Left cardiac atrium (tissue), 4 donors: ENCODE measurements at regions not wholly inside any gene's neighbourhood (a gene's known extent, or its start where the extent isn't known, plus 50 kb on each side); places are given as distances from the start of the nearest gene placed in this dataset.

Experiments used
- ATAC-seq, 2 donors: fragments of 200-7000 bp; cut with Tn5 transposase; one replicate each; pipeline ENCODE4 v1.9.1; 2020; ENCODE audit warnings: mild to moderate bottlenecking in 2 of 2, moderate library complexity in 2 of 2
- DNase-seq: peaks from one replicate; pipeline ENCODE4 v3.0.0-alpha.2; 2020
- intact Hi-C, 2 donors: fragments of 100-400 bp; cut with DNase I; formaldehyde crosslinking; loops; one replicate each; pipeline versions ENCODE4 v1.14.1 to v1.15.1; 2022 to 2023
- donor health status: DM: no; HTN: yes; CAD: no.
- donor health status: DM: no; HTN: yes; CAD: no; lungs with severe emphysema.
- donor health status: DM: yes; HTN: yes; CAD: no.
- donor health status: Dilated cardiomyopathy.

DNA sequence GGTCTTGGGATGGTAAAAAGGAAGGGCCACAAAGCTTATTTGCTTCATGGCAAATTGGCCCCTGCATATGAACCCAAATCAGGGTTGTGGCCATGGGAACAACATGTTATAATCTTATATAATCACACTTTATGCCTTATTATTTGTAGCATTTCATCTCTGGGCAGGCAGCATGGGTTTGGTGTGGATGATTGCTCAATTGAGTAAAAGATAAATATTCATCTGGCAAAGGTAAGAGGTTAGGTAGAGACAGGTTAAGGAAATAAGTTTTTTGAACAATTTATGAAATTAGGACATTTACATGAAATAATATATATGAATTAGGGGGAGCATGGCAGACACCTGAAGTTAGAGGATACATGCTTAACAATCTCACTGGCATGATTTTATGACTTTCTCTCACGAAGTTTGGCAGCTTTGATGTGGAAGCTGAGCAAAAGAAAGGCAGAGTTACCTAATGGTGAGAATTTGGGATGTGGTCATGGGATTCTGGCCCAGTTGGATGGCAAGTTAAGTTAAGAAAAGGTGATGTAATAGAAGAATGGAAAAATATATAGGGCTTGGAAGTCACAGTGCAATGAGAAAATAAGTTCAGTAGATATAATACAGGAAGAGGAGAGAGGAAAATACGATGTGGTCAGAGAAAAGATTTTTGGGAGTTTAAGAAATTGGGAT is 88.1 kb upstream of the FAM3C start:
- intact Hi-C loops = no loop called here
- ATAC-seq = no peak
- no peak for DNase-seq

DNA sequence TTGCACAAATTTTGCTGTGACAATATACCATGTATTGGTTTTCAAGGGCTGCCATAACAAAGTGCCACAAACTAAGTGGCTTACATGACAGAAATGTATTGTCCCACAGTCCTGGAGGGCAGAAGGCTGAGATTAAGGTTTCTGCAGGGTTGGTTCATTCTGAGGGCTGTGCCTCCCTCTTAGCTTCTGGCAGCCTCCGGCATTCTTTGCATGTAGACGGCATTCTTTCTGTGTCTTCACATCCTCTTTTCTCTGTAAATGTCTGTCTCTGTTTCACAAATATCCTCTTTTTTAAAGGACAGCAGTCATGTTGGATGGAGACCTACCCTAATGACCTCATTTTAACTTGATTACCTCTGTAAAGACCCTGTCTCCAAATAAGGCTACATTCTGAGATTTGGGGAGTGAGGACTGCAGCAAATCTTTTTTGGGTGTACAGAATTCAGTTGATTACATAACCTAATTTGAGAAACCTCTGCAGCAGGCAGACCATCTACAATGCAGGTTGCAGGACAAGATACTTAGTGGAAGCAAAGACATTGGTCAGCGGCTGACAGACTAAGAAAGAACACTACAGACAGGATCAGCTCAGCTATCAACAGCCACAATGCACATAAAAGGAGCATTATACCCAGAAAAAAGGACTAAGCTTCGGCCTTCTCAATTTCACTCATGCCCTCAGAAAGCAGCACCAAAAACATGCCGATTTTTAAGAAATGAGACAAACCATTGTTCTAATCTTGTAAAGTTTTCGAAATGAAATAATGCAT is 84.6 kb upstream of the FAM3C start:
- DNase-seq = no peak
- peak in 1 of 2 donors; percentile 36 for ATAC-seq
- intact Hi-C loops = no loop called here

DNA sequence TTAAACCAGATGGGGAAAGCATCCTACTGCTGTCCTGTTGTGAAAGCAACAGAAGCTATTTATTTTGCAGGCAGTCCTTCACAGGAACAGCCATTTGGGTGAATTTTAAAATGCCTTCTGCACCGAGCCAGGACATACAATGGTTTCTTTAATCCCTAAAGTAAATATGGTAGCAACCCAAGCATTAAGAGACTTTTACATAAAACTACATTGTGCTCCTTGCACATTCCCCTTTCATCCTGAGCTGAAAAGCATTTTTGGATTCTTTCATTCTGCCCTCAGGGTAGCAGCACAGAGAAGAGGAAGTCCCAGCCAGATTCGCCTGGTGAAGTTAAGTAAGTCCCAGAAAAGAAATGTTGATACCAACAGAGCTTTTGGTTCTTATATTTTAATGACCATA is 84.0 kb upstream of the FAM3C start:
- ATAC-seq (no peak), DNase-seq (no peak)
- intact Hi-C loops = no loop called here

DNA sequence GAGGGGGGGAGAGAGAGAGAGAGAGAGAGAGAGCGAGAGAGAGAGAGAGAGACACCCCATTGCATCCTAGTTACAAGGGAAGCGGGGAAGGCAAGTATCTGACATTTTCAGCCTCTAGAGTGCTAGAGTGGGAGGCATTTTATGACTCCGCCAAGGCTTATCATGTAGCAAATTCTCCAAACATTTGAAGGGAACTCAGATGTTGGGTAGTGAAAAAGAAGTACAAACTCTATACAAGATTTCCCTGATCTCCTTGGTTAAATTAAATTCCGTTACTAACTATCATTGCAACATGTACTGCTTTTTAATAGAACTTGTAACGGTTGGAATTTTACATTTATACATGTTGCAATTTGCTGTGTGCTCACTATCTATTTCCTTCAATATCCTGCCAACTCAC is 83.4 kb upstream of the FAM3C start:
- intact Hi-C loops = no loop called here
- ATAC-seq (peak in 1 of 2 donors; percentile 56), DNase-seq (no peak)

DNA sequence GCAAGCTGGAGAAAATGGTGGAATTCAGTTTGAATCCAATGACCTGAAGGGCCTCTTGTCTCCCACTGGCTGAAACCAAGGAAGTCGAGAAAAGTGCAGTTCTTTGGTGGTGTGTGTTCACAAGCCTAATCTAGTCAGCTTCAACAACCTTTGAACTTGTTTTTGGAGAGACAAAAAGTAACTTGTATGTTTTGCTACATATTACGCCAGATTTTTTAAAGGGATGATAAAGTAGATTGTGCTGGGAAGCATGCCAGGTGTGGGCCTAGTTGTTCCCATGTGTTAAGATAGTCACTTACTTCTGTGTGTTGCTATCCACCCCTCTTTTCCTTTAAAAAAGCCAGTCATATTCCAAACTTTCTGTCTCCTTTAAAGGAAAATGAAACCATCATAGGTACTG is 79.7 kb upstream of the FAM3C start:
- DNase-seq = peak; percentile 41
- peak; percentile 23 to 37 for ATAC-seq
- intact Hi-C loops = no loop called here

DNA sequence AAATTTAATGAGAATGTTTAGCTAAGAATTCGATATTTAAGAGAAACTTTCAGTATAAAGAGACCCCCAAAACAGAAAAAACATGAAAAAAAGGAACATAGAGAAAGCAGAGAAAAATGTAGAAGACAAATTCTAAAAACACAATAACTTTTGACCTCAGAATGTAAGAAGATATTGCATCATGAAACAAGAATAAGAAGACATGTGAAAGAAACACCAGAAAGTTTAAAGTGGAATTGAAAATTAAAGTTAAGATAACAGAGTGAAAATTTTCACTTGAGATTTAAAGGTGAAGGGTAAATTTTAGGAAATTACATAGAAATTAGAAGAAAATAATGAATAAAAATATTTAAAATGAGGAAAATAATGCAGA is 78.2 kb upstream of the FAM3C start:
- ATAC-seq (no peak), DNase-seq (no peak)
- intact Hi-C loops = no loop called here

DNA sequence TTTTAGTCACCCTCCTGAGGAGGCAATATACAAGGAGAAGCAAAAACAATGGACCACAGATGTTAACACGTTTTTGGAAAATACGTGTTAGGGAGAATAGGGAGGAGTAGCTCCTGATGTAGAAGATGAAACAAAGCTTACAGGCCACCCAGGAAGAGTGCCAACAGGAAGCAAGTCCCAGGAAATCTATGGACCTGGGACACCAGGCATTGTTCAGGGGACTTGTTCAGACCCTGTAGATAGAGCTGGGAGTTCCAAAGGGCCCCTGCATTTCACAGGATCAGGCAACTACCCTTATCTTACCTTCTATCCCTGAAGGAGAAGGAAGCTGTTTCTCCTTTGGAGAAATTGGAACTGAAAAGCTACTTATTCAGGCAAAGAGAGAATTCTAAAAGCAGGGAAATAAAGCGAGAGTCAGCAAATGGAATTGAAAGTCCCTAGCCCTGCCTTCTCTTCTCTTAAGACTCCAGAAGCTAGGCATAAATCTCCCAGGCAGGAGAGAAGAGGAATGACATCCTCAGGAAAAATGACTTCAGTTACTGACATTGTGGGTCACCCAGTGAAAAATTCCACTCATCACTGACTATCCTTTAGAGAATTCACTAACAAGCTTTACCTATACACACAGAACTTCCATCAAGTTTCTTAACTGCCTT is 77.7 kb upstream of the FAM3C start:
- ATAC-seq = no peak
- intact Hi-C loops = no loop called here
- no peak for DNase-seq

DNA sequence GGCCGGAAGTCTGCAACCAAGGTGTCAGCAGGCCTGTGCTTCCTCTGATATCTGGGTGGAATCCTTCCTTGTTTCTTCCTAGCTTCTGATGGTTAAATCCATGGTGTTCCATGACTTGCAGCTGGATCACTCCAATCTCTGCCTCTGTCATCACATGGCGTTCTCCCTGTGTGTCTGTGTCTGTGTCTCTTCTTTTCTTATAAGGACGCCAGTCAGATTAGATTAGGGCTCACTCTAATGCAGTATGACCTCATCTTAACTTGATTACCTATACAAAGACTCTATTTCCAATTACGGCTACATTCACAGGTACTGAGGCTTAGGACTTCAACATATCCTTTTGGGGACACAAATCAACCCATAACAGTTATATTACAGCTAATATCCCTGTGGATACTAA is 70.3 kb upstream of the FAM3C start:
- intact Hi-C loops = no loop called here
- no peak for DNase-seq
- no peak for ATAC-seq

DNA sequence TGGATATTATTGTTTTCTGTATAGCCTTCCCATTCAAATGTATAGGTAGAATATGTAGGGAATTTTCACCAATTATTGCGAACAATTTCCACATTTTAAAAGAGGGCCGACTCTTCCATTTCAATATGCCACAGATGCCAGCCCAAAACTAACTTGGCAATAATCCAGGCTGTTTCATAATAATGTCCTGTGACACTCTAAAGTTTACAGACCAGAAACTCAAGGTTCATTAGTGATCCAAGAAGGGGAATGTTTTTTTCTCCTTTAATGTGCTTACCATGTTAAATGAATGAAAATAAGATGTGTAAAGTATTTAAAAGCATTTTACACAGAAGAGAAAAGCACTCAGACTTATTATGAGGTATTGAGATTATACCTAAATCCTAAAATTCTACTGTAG is 63.0 kb upstream of the FAM3C start:
- no peak for DNase-seq

DNA sequence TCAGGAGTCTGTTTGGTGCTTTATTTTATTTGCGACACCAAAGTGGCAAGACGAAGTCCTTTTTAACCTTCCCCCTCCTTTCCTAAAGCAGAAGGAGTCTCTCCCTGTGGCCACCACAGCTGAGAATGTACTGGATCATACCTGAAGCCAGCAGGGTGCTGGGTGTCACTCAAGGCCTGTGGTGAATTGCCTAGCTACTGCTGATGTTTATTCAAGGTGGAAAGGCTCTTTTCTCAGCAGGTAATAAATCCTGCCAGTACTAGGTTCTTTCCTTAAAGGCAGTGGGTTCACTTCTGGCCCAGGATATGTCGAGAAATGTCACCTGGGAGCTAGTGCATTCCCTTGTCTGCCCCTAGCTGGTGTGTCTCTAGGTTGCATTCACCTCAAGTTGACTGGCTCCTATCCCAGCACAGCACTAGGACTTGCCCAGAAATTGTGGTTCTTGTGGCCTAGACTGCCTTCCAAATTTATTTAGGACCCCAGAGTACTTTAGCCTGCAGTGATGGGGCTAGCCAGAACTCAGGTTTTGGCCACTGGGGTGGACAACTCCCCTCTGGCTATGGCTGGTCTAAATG is 60.8 kb upstream of the FAM3C start:
- ATAC-seq (no peak), DNase-seq (no peak)
- intact Hi-C loops = no loop called here

More for the DNA sequence above, 63.0 kb upstream of the FAM3C start:
- no peak for ATAC-seq
- intact Hi-C loops = no loop called here

DNA sequence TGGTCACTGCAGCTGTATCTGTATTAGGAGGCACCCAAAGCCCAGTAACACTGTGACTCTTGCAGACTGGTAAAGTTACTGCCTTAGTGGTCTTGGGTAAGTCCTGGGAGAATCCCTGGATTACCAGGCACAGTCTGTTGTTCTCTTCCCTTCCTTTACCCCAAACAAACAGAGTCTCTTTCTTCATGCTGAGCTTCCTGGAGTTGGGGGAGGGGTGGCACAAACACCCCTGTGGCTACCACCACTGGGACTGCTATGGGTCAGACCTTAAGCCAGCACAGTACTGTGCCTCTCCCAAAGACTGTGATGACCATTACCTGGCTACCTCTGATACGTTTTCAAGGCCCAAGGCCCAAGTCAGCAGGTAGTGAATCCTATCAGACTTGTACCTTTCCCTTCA is 59.9 kb upstream of the FAM3C start:
- no peak for DNase-seq
- ATAC-seq = no peak
- intact Hi-C loops = no loop called here

DNA sequence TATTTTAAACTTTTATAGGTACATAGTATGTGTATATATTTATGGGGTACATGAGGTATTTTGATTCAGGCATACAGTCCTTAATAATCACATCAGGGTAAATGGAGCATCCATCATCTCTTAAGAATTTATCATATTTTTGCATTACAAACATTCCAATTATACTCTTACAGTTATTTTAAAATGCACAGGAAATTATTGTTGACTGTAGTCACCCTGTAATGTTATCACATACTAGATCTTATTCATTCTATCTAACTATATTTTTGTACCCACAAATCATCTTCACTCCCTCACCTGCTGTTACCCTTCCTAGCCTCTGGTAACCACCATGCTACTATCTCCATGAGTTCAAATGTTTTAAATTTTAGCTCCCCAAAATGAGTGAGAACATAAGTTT is 56.3 kb upstream of the FAM3C start:
- no peak for ATAC-seq
- intact Hi-C loops = no loop called here

DNA sequence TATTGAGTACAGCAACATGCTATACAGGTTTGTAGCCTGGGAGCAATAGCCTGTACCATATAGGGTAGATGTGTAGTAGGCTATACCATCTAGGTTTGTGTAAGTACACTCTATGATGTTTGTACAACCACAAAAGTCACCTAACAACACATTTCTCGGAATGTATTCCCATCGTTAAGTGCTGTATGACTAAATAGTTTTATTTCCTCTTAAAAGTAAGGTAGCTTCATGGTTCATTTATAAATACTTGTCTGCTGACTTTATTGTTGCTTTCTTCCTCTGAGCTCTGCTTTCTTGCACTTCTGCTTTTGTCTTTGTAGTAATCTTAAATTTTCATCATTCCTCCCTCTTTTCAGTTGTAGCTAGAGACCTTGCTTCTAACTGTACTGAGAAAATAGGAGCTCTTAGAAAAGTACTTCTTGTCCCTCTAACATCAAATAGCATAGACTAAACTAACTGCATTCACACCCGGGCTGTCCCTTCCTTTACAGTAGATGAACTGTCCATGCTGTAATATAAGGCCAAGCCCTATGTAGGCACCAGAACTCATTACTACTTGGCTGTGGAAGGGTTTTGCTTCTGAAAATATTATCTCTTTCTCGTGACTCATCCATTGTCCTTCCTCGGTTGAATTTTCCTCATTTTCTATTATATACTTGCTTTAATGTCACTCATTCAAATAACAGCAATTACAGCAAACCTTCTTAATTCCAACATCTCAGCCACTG is 55.4 kb upstream of the FAM3C start:
- intact Hi-C loops = no loop called here
- DNase-seq (no peak), ATAC-seq (no peak)

More for the DNA sequence above, 56.3 kb upstream of the FAM3C start:
- DNase-seq = no peak

DNA sequence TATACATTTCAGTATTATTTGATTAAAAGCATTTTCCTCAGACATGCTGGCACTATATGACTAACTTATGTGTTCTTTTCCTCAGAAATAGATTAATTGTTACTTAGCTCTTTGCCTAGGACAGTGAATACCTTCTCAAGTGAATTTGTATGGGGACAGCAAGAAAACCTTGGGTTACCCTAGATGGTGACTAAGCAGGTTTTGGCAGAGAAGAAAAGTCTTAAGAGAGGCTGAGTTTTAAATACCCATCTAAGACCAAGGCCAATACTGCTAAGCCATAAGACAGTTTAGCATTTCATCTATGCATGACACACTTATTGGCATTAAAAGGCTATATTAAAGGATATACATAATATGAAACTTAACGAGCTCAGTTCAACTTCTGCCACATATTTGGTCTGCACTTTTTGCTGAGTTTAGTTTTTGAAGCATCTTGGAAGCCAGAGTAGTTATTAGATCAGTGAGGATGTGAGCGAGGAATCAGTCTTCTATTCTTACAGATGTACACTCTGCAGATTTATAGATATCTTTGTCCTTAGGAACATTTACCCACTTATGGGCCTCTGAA is 54.6 kb upstream of the FAM3C start:
- intact Hi-C loops = no loop called here
- DNase-seq (no peak), ATAC-seq (no peak)

DNA sequence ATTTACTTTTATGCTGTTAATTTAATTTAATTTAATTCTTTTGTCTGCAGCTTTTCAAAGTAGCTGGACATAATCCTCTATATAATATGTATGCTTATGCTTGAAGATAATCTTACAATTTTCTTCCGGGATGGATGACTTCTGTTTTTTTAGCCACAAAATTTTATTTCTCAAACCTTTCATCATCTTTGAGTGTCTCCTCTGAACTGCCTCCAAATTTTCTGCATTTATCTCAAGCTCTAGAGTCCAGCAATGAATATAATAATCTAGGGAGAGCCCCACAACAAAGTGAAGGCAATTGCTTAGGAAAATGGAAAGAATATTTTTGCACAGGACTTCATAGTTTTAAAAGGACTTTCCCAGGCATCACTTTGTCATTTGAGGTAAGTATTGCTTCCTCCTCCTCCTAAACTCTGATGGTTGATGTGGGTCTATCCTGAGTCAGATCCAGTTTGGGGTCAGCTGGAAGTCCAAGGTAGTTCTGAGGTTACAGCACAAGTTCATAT is 53.7 kb upstream of the FAM3C start:
- intact Hi-C loops = no loop called here
- DNase-seq = no peak
- ATAC-seq = no peak

DNA sequence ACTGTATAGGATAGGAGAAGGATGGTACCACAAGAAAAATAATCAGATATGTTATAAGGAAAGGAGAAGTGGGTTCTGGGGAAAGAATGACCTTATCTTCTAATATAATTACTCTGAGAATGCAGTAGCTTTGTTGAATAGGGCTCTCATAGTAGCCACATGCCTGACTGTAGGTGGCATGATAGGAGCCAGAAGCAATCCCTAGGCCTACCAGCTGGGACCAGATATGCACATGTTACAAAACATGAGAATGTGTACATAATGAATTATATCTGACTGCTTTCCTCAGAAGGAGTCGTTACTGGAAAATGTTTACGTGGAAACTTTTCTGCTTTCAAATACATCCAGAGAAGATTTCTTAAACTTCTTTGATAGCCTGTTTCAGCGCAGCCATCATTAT is 53.2 kb upstream of the FAM3C start:
- DNase-seq (no peak), ATAC-seq (no peak)
- intact Hi-C loops = no loop called here

DNA sequence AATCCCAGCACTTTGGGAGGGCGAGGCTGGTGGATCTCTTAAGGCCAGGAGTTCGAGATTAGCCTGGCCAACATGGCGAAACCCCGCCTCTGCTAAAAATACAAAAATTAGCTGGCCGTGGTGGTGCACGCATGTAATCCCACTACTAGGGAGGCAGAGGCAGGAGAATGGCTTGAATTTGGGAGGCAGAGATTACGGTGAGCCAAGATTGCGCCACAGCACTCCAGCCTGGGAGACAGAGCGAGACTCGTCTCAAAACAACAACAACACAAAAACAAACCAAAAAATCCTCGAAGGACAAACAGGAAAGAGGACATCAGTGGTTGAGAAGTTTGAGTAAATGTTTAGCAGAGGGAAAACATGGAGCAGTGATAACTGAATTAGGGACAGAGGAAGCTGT is 52.3 kb upstream of the FAM3C start:
- no peak for DNase-seq
- intact Hi-C loops = no loop called here
- no peak for ATAC-seq

DNA sequence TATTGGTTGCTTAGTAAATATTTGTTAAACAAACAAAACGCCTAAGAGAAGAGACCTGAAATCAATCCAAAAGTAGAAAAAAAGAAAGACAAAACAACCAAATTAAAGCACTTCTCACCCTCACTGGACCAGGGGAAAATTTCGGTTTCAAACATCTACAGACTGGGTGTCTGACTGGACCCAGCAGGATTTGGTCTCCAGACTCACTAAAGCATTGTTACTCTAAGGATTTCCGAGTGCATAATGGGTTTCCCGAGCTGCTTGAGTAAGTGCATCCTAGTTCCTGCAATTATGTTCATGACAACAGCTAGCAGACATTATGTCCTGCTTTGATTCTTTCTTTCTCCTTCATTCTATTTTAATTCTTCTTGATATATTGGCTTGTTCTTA is 51.8 kb upstream of the FAM3C start:
- ATAC-seq (peak in 1 of 2 donors; percentile 47), DNase-seq (no peak)
- intact Hi-C loops = no loop called here

DNA sequence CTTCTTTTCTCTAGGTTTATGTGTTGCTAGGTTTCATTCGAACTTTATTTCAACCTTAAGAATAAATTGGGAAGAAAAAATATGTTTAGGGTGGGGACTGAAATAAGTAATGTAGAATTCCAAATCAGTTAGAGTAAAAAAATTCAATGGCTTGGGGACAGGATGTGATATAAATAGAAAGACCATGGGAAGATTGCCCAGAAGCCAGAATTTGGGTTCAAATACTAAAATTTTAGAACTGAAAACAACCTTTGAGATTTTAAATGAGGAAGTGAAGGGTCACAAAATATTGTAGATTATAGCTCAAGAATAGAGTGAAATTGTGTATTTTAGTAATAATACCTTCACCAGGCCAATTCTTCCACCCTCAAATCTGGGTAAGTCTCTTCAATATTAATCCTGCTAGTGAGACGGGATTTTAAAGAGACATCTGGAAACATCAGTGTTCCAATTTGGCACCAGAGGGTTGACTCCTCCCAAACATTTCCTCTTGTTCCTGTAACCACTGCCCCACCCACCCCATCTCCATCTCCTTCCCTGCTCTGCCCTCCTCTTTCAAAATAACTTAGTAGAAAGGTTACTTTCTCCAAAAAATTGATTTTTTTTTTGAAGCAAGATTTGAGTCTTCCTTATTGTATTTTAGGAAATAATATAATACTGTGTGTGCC is 51.3 kb upstream of the FAM3C start:
- intact Hi-C loops = no loop called here
- DNase-seq = peak; percentile 42
- ATAC-seq = peak in 1 of 2 donors; percentile 88
